GM12874 (cell line): ENCODE measurements at regions not wholly inside any gene's neighbourhood (a gene's known extent, or its start where the extent isn't known, plus 50 kb on each side); places are given as distances from the start of the nearest gene placed in this dataset.

Experiments used
- TF ChIP-seq, protein P1 (sequence below): IDR thresholded peaks from 2 replicates; pipeline ENCODE4 v1.5.1; 2011; ENCODE audit warnings: low read depth, mild to moderate bottlenecking, control low read depth, low read length, moderate library complexity; ENCODE audit not compliant: insufficient read depth

DNA sequence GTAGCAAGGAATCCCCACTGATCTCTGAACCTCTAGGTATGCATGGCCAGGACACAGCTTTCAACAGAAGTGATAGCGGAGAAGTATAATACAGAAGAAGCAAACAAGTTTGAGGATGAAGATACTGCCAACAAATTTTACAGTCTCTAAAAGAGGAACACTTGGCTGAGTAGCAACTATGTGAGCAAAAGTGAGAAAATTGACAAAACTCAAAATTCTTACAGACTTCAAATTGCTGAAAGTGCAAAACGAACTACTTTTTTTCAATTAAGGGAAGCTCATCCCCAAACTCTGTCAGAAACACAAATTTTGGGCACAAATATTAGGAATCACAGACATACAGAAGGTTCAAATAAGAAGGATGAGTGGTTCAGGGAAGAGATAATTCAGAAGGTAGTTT, 1324.6 kb downstream of the LRFN5 start:
- TF ChIP-seq, protein P1, sequence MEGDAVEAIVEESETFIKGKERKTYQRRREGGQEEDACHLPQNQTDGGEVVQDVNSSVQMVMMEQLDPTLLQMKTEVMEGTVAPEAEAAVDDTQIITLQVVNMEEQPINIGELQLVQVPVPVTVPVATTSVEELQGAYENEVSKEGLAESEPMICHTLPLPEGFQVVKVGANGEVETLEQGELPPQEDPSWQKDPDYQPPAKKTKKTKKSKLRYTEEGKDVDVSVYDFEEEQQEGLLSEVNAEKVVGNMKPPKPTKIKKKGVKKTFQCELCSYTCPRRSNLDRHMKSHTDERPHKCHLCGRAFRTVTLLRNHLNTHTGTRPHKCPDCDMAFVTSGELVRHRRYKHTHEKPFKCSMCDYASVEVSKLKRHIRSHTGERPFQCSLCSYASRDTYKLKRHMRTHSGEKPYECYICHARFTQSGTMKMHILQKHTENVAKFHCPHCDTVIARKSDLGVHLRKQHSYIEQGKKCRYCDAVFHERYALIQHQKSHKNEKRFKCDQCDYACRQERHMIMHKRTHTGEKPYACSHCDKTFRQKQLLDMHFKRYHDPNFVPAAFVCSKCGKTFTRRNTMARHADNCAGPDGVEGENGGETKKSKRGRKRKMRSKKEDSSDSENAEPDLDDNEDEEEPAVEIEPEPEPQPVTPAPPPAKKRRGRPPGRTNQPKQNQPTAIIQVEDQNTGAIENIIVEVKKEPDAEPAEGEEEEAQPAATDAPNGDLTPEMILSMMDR, result no peak

DNA sequence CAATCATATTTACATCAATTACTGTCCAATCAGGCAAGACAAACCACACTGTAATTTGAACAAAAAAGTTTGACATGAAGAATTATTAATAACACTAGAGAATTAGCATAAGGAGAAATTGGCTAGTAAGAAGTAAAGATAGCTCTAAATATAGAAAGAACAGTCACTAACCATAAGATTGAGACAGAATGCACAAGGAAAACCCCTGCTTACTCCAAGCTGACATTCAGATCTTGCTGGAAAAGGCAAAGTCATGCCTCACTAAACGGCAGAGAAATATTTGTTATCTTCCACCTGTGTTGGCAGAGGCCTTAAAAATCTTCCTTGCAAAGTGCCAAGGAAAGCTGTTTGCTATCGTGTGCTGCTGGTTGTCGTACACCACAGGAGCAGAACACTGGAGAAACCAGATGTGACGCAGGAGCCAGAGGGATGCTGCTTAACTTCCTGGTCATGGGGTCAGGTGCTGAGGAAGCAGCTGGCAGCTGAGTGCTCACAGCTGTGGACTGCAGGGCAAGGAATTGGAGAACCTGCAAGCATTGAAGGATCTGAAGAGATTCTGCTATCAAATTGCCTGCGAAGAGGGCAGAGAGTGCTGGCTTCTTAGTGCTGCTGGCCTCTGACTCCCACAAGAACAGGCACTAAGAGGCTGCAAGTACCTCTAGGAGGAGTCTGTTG, 1323.3 kb downstream of the LRFN5 start:
- TF ChIP-seq, protein P1, result no peak

DNA sequence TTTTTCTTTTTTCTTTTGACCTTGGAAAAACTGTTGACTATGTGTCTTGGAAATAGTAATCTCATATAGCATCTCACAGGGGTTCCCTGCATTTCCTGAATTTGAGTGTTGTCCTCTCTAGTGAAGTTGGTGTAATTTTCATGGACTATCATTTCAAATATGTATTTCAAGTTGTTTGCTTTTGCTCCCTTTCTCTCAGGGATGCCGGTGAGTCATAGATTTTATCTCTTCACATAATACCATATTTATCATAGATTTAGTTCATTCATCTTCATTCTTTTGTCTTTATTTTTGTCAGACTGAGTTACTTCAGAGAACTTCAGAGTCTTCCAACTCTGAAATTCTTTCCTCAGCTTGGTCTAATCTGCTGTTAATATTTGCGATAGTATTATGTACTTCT, 1320.6 kb downstream of the LRFN5 start:
- TF ChIP-seq, protein P1, result no peak

DNA sequence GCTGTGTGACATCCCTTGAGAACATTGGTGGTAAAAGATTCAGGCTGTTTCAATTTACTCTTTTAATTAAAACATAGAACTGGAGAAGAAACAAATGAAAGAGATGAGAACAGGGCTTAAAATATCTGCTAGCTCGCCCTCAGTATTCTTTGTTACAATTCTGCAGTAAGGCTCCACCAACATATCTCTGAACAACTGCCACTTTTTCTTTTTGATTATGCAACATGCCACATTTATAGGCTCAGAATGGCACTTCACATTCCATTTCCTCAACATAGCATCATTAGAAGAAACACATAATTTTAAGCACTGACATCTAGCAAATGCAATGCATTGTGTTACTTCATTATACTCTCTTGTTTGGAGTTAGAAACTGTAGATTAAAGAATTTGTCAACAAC, 1315.2 kb downstream of the LRFN5 start:
- TF ChIP-seq, protein P1, result no peak

DNA sequence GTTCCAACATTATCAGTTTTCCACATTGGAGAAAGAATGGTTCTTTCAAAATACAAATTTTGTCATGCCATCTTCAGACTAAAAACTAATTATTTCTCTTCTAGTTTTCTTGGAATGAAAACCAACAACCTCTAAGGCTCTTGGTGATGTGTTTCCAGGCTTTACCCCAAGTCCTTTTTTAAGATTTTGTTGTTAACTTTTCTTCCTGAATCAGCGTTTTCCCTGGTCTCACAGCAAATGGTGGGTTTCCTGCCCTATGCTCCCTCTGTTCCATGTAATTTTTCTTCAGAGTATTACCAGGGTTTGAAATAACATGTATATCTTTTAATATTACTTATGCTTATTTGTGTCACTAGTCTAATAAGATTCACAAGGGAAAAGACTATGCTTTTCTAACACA, 1311.9 kb downstream of the LRFN5 start:
- TF ChIP-seq, protein P1, result no peak

DNA sequence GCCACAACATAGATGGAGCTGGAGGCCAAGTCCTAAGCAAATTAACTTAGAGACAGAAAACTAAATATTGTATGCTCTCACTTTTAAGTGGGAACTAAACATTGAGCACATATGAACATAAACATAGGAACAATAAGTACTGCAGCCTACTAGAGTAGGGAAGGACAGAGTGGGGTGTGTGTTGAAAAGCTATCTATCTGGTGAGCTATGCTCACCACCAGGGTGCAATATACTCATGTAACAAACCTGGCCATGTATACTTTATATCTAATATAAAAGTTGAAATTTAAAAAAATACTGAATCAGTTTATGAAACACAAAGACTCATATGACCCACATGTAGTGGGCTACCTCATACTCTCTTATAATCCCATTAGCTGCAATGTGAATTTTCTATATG, 1305.0 kb downstream of the LRFN5 start:
- TF ChIP-seq, protein P1, result no peak

DNA sequence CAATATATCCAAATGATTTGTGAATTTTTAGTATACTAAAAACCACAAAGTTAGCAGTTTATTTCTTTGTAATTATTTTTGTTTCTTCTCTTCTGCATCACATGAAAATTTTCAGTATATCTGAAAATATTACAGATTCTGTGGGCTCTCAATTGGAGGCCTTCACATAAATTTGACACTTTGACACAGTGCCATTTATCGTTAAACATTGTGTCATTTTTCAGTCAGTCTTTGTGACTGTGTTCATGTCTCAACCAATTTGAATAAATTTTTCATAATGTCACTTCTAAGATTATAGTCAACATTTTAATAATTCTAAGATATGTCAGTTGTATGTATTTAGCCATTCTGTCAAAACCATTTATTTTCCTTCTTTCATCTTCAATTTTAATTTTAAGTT, 1303.0 kb downstream of the LRFN5 start:
- TF ChIP-seq, protein P1, result no peak
